ENCODE measurements at regions not wholly inside any gene's neighbourhood (a gene's known extent, or its start where the extent isn't known, plus 50 kb on each side); places are given as distances from the start of the nearest gene placed in this dataset.

GRCh38 chr1:239600588-239600987 lies 214.2 kb downstream of the CHRM3 start:
- no peak for DNase-seq (ENCODE audit: low spot score)

- DNase-seq (ENCODE audit: low spot score), result no peak
Observed at GRCh38 chr1:239601108-239601507, 214.7 kb downstream of the CHRM3 start.

- DNase-seq (ENCODE audit: low spot score), result no peak
Observed at GRCh38 chr1:239603530-239603929, 217.2 kb downstream of the CHRM3 start.

GRCh38 chr1:239606850-239607400 lies 220.6 kb downstream of the CHRM3 start:
- no peak for DNase-seq (ENCODE audit: low spot score)

DNA sequence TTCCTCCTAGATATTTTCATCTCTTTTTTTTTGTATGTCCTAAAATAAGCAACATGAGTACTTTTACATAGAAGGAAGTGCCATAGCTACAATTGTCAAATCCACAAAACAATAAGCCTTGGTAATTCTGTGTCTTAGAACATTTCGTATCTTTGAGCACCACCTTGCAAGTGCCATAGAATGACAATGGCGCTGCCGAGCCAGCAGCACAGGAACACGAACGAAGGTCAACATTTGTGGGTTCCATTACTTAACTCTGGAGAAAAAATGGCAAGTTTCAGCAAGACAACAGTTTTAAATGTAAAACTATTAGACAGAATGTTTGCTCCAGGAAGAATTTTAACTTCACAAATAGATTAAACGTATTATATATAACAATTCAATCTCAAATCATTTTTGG lies 222.1 kb downstream of the CHRM3 start:
- DNase-seq (ENCODE audit: low spot score), result no peak

DNA sequence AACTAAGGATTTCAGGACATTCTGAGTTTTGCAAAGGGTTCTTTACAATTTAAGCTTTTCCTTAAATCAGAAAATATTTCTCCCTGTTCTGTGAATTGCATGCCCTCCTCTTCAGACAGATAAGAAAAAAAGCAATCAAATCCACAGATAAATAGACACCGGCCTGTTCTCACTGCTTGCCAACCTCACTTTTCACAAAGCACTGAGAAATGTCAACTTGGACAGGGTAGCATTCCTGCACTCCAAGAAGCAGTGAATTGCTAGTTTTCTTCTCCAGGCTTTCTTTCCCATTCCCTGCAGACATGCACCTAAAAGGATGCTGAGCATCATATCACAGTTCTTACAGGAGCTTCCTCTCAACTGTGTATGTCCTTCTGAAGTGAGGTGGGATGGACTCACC lies 226.0 kb downstream of the CHRM3 start:
- DNase-seq (ENCODE audit: low spot score), result no peak

GRCh38 chr1:239616673-239617072 lies 230.3 kb downstream of the CHRM3 start:
- DNase-seq (ENCODE audit: low spot score), result no peak

GRCh38 chr1:239617259-239617658 lies 230.9 kb downstream of the CHRM3 start:
- no peak for DNase-seq (ENCODE audit: low spot score)

- no peak for DNase-seq (ENCODE audit: low spot score)
Observed at GRCh38 chr1:239617731-239618130, 231.4 kb downstream of the CHRM3 start.

GRCh38 chr1:239619190-239619589 lies 232.8 kb downstream of the CHRM3 start:
- DNase-seq (ENCODE audit: low spot score), result no peak

DNA sequence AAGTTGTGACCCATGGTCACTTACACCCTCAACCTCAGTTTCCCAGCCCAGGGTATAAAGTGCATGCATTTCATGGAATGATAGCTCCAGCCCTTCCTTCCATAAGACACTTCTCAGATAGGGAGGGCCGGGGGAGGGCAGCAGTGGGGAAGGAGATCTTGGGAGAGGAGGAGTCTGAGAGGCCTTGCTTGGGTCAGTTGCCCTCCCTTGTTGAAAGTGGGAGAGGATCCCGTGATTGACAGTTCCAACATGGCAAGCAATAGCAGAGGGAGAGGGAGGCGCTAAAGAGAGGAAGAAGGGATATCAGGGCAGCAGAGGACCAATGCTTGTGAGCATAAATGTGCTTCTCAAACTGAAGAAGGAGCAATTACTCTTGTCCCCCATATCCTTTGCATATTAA lies 244.4 kb downstream of the CHRM3 start:
- DNase-seq (ENCODE audit: low spot score), result no peak

DNA sequence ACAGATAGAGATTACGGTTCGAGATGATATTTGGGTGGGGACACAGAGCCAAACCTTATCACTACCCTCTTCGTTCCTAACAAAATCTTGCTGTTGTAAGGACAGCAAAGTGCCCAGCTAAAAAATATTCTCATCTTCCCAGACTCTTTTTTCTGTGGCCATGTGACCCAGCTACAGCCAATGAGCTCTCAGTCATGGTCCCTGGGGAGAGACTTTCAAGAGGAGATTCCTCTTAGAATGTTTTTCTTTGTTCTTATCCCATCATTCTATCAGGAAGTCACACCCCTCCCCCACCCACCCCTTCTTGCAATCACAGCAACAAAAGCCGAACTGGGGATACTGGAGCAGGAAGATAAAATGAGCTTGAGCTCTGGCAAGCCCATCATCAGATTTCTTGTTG lies 247.1 kb downstream of the CHRM3 start:
- DNase-seq (ENCODE audit: low spot score), result no peak

GRCh38 chr1:239635276-239635675 lies 248.9 kb downstream of the CHRM3 start:
- DNase-seq (ENCODE audit: low spot score), result no peak

DNA sequence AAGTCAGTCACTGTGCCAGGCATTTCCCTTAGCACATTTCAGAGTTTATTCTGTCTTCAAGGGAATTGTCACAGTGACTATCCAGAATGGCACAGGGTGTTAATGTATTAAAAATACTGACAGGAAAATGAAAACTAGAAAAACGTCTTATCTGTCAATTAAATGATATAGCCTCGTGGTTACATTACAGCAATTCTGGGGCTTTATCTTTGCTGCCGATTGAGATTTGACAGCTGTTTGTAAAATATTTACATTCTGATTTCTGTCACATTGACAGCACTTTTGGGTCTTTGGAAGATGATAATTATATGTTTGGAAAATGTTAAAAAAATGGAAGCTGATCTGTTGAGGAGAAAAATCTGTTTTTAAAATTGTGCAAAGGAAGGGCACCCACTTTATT lies 250.0 kb downstream of the CHRM3 start:
- no peak for DNase-seq (ENCODE audit: low spot score)

DNA sequence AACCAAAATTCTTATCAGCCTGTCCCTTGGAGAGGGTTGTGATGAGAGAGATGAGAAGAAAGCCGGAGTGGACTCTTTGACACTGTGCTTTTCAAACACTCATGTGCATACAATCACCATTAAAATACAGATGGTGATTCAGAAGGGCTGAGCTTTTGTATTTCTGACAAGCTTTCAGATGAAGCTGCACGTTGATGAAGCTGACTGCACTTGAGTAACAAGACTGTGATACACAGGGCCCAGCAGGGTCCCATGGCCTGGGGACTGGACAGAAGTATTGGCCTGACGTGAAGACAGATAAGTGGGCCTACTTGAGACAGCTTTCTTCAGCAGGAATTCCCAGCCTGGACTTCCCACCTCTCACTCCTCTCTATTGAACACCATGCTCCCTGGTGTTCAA lies 258.2 kb downstream of the CHRM3 start:
- no peak for DNase-seq (ENCODE audit: low spot score)

DNA sequence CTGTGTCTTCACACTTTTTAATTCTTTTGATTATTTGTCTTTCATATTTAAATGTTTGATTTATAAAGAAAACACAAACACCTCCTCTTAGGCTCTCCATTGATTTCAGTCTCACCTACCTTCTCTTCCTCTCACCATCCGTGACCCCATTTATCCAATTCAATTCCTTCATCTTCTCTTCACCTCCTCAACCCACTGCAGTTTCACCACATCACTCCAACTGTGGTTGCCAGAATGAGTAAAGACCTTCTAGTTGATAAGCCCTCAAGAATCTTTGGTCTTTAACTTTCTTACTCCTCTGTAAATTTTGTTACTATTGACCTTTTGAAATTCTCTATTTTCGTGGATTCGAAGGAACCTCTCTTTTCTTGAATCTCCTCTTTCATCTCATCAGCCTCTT lies 260.7 kb downstream of the CHRM3 start:
- DNase-seq (ENCODE audit: low spot score), result no peak

GRCh38 chr1:239647964-239648632 lies 261.7 kb downstream of the CHRM3 start:
- no peak for DNase-seq (ENCODE audit: low spot score)

DNA sequence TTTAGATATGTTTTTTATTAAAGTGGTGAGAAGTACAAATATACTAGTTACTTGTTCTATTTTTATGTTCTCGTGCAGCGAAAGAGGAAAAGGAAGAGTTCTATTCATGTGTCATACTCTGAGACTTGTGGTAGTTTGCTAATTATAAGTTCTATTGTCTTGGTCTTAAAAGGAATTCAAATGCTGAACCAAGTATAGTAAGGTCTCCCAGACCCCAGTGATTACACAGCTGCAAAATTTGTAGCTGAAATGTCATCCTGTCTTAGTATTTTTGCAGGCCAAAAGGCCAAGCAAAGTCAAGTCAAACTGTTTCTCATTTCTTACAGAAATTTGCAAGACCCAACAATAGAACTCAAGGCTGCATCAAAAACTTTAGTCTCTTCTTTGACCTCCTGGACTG lies 268.7 kb downstream of the CHRM3 start:
- no peak for DNase-seq (ENCODE audit: low spot score)

DNA sequence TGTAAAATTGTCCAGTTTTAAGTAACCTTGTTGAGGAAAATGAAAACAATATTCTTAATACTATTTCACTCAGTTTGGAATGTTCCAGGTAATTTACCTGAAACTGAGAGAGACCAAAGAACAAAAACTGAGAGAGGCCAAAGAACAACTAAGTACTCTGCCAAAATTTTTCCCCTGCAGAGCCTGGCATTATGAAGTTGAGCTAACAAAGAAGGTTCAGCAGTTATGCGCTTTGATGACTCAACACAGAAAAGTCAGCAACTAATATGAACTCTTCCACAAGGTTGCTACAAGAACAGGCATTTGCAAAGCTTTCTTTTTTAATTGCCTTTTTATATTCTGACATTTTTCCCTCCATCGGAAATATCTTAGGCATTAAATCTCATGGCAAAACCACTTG lies 270.9 kb downstream of the CHRM3 start:
- DNase-seq (ENCODE audit: low spot score), result no peak

GRCh38 chr1:239662950-239663349 lies 276.6 kb downstream of the CHRM3 start:
- DNase-seq (ENCODE audit: low spot score), result no peak

DNA sequence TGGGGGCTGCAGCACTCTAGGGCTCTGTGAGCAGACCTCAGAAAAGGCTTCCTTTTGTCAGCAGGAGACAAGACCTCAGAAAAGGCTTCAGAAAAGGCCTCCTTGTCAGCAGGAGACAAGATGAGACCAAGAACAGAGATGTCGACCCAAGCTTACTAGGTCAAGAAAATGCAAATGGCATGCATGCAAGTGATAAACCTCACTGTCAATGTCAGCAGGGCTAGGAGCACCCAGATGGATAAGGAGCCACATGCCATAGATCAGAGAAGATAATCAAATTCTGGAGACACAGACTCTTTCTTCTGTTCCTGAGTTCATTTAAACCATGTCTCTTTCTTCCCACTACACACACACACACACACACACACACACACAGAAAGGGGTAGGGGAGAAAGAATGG lies 285.9 kb downstream of the CHRM3 start:
- no peak for DNase-seq (ENCODE audit: low spot score)

- DNase-seq (ENCODE audit: low spot score), result no peak
Observed at GRCh38 chr1:239675735-239676134, 289.4 kb downstream of the CHRM3 start.

DNA sequence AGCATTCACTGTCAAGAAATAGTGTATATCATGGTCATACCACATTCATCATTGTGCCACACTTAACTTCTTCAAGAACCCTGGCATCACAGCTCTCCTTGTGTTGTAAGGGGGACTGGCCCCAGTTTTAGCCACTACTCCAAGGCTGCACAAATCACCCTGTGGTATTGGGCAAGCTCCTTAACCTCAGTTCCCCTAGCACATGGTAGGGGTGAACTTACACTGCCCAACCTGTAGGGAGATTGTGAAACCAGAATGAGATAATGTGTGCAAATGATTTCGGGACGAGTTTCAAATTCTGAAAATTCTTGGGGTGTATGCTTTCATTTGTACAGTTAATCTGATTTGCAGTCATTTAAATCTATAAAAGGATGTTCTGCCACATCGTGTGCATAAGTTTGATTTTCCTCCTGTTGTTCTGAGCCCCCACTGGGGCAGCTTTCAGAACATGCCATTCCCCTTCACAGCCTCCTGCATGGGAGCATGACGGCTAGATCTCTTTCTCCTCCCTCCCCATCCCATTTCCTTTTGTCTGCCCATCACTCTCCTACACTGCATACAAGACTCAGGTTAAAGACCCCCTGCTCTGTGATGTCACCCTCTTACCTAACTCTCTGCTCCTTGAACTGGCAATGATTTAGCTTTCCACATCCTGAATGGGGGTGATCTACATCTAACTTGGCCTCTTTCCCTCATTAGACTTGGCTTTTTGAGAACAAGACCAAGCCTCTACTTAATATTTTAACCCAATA lies 290.3 kb downstream of the CHRM3 start:
- DNase-seq (ENCODE audit: low spot score), result no peak

DNA sequence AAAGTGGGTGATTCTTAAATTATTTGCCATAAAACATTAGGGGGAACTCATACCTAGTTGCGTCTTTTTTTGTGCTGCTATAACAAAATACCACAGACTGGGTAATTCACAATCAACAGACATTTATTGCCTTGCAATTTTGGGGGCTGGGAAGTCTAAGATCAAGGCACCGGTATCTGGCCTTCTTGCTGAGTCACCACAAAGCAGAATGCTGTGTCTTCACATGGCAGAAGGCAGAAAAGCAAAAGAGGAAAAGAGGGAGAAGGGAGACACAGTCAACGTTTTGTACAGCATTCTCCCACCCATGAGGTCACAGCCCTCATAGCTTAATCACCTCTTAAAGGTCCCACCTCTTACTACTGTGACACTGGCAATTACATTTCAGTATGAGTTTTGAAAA lies 291.0 kb downstream of the CHRM3 start:
- no peak for DNase-seq (ENCODE audit: low spot score)

All from HuH-7.5 (cell line).